ENCODE measurements at regions not wholly inside any gene's neighbourhood (a gene's known extent, or its start where the extent isn't known, plus 50 kb on each side); places are given as distances from the start of the nearest gene placed in this dataset.

DNA sequence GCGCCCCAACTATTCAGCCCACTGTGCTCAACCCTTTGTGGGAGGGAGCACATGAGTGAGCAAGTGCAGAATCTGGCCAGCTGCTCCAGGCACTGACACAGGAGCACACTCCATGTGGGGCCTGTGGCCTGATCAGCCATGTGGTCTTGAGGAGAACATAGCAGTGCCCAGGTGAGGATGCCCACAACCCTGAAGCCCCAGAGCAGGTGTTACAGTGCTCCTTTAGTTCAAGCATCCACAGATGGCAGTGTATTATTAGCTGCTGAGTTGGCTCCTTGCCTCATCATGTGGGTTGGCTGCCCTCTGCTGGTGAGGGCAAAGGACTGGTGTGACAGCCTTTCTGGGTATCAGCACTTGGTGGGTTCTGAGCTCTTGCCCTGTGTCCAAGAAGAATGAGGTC, 1588.2 kb downstream of the SI start:
- Histone ChIP-seq H3K4me3 (ENCODE audit: low read depth, low read length) (no peak overlapping the region), H3K36me3 (ENCODE audit: control insufficient read depth, insufficient read depth, low read length) (no peaks in the 10 kb centered on the region), H3K27me3 (ENCODE audit: control insufficient read depth, insufficient read depth, low read length) (no peaks in the 10 kb centered on the region)
- DNase-seq (ENCODE audit: low read depth) (peak; percentile 25), FAIRE-seq (peak; percentile 60)
- TF ChIP-seq CTCF (IDR thresholded peaks at IDR 0.05; ENCODE audit: insufficient read depth, low read length, severe bottlenecking): peak; percentile 66

- no peak for FAIRE-seq
Observed at GRCh38 chr3:163482695-163483094, 1595.6 kb downstream of the SI start.

DNA sequence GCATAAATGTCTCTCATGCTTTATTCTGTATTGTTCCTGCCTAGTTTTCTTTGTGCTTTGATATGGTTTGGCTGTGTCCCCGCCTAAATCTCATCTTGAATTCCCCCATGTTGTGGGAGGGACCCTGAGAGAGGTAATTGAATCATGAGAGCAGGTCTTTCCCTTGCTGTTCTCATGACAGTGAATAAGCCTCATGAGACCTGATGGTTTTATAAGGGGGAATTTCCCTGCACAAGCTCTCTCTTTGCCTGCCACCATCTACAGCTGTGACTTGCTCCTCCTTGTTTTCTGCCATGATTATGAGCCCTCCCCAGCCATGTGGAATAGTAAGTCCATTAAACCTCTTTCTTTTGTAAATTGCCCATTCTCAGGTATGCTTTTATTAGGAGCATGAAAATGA, 1596.6 kb downstream of the SI start:
- Histone ChIP-seq H3K27me3 (ENCODE audit: control insufficient read depth, insufficient read depth, low read length) (no peaks in the 10 kb centered on the region), H3K4me3 (ENCODE audit: low read depth, low read length) (no peak overlapping the region), H3K36me3 (ENCODE audit: control insufficient read depth, insufficient read depth, low read length) (no peaks in the 10 kb centered on the region)
- FAIRE-seq (no peak), DNase-seq (ENCODE audit: low read depth) (no peak)
- TF ChIP-seq CTCF (IDR thresholded peaks at IDR 0.05; ENCODE audit: insufficient read depth, low read length, severe bottlenecking): no peak

More at GRCh38 chr3:163482695-163483094, 1595.6 kb downstream of the SI start:
- Histone ChIP-seq H3K27me3 (ENCODE audit: control insufficient read depth, insufficient read depth, low read length) (no peaks in the 10 kb centered on the region), H3K36me3 (ENCODE audit: control insufficient read depth, insufficient read depth, low read length) (no peaks in the 10 kb centered on the region), H3K4me3 (ENCODE audit: low read depth, low read length) (no peak overlapping the region)
- no peak for DNase-seq (ENCODE audit: low read depth)
- no peak for TF ChIP-seq CTCF (IDR thresholded peaks at IDR 0.05; ENCODE audit: insufficient read depth, low read length, severe bottlenecking)

DNA sequence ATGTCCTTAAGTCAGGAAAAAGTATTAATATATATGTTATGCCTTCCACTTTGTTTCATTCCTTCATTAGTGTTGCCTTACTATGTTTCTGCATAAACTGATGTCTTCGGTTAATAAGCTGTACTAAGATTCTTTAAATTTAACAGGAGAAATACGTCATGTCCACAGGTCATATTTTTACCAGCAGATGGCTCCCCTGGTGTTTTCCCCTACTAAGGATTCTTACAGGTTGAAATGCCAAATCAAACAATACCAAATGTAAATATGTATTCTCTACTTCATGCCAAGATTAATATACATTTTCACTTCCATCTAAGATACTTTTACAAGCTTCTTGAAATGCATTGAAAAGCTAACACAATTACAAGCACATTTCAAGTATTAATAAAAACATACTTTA, 1602.1 kb downstream of the SI start:
- DNase-seq (ENCODE audit: low read depth) (peak; percentile 10), FAIRE-seq (no peak)
- H3K27me3 ChIP-seq (ENCODE audit: control insufficient read depth, insufficient read depth, low read length): no peaks in the 10 kb centered on the region
- H3K4me3 ChIP-seq (ENCODE audit: low read depth, low read length): no peak overlapping the region
- H3K36me3 ChIP-seq (ENCODE audit: control insufficient read depth, insufficient read depth, low read length): no peaks in the 10 kb centered on the region
- no peak for TF ChIP-seq CTCF (IDR thresholded peaks at IDR 0.05; ENCODE audit: insufficient read depth, low read length, severe bottlenecking)

DNA sequence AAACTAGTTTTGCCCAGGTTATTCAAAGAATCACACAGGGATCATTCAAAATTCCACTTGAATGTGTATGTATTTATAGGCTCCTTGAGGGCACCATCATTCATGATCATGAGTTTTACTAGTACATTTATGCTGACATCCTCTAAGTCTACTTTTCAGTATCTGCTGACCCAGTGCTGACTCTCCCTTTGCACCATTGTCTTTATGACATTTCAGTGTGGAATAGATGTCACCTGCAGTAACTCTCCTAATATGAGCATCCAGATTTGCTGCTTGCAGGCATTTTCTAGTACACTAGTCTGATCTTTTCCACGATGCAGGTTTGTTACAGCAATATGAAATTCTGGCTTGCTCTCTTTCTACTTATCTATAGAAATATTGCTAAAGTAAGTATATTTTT, 1603.5 kb downstream of the SI start:
- DNase-seq (ENCODE audit: low read depth): no peak
- Histone ChIP-seq H3K36me3 (ENCODE audit: control insufficient read depth, insufficient read depth, low read length) (no peaks in the 10 kb centered on the region), H3K27me3 (ENCODE audit: control insufficient read depth, insufficient read depth, low read length) (no peaks in the 10 kb centered on the region), H3K4me3 (ENCODE audit: low read depth, low read length) (no peak overlapping the region)
- TF ChIP-seq CTCF (IDR thresholded peaks at IDR 0.05; ENCODE audit: insufficient read depth, low read length, severe bottlenecking): no peak
- FAIRE-seq: no peak

- Histone ChIP-seq H3K27me3 (ENCODE audit: control insufficient read depth, insufficient read depth, low read length) (no peaks in the 10 kb centered on the region), H3K4me3 (ENCODE audit: low read depth, low read length) (no peak overlapping the region), H3K36me3 (ENCODE audit: control insufficient read depth, insufficient read depth, low read length) (no peaks in the 10 kb centered on the region)
- FAIRE-seq (no peak), DNase-seq (ENCODE audit: low read depth) (no peak)
- TF ChIP-seq CTCF (IDR thresholded peaks at IDR 0.05; ENCODE audit: insufficient read depth, low read length, severe bottlenecking): no peak
Observed at GRCh38 chr3:163468531-163469335, 1609.6 kb downstream of the SI start.
